Omental fat pad (tissue), 3 donors: ENCODE measurements at regions not wholly inside any gene's neighbourhood (a gene's known extent, or its start where the extent isn't known, plus 50 kb on each side); places are given as distances from the start of the nearest gene placed in this dataset.

Experiments
- ATAC-seq: fragments of 150-250 bp; one replicate; pipeline ENCODE4 v1.9.1; 2016; ENCODE audit warnings: mild to moderate bottlenecking, moderate library complexity; ENCODE audit not compliant: low FRiP score
- DNase-seq: peaks from one replicate; pipeline ENCODE4 v3.0.0-alpha.2; 2019; ENCODE audit warnings: low spot score
- TF ChIP-seq, protein P1 (sequence below), 3 donors: fragments of 450-650 bp; IDR thresholded peaks; one replicate each; pipeline ENCODE4 v1.5.1; 2016 to 2017; ENCODE audit warnings: antibody characterized with exemption in 3 of 3, mild to moderate bottlenecking in 3 of 3, moderate library complexity in 2 of 3

GRCh38 chr1:87173231-87173630 lies 155.4 kb upstream of the LMO4 start:
- TF ChIP-seq, protein P1, sequence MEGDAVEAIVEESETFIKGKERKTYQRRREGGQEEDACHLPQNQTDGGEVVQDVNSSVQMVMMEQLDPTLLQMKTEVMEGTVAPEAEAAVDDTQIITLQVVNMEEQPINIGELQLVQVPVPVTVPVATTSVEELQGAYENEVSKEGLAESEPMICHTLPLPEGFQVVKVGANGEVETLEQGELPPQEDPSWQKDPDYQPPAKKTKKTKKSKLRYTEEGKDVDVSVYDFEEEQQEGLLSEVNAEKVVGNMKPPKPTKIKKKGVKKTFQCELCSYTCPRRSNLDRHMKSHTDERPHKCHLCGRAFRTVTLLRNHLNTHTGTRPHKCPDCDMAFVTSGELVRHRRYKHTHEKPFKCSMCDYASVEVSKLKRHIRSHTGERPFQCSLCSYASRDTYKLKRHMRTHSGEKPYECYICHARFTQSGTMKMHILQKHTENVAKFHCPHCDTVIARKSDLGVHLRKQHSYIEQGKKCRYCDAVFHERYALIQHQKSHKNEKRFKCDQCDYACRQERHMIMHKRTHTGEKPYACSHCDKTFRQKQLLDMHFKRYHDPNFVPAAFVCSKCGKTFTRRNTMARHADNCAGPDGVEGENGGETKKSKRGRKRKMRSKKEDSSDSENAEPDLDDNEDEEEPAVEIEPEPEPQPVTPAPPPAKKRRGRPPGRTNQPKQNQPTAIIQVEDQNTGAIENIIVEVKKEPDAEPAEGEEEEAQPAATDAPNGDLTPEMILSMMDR (IDR thresholded peaks at IDR 0.05), result no peak
- DNase-seq (no peak), ATAC-seq (no peak)

DNA sequence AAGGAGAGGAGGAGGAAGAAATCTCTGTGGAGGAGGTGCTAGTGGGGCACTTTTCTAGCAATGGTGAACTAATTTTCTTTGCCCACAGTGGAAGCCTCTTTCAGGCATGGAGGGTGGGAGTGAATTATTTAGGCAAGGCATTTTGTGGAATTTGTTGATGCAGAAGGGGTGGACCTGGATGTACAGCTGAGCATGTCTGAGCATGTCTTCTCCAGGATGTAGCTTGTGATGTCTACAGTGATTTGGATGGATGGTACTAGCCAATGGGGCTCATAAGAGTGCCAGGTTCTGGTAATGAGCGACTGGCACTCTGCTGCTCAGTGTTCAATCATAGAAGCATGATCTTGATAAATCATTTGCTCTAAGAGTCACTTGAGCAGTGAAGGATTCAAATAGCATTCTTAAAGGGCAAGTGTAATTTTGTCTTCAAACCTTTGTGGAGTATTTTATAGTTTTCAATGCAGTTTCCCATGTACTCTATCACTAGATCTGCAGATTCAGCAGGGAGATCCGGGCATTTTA lies 153.9 kb upstream of the LMO4 start:
- DNase-seq, result no peak
- ATAC-seq, result no peak
- TF ChIP-seq, protein P1 (IDR thresholded peaks at IDR 0.05), result no peak

- DNase-seq, result no peak
- TF ChIP-seq, protein P1 (IDR thresholded peaks at IDR 0.05), result no peak
- no peak for ATAC-seq
Observed at GRCh38 chr1:87176087-87176486, 152.6 kb upstream of the LMO4 start.

GRCh38 chr1:87176514-87176913 lies 152.2 kb upstream of the LMO4 start:
- DNase-seq (no peak), ATAC-seq (no peak)
- TF ChIP-seq, protein P1 (IDR thresholded peaks at IDR 0.05), result no peak

DNA sequence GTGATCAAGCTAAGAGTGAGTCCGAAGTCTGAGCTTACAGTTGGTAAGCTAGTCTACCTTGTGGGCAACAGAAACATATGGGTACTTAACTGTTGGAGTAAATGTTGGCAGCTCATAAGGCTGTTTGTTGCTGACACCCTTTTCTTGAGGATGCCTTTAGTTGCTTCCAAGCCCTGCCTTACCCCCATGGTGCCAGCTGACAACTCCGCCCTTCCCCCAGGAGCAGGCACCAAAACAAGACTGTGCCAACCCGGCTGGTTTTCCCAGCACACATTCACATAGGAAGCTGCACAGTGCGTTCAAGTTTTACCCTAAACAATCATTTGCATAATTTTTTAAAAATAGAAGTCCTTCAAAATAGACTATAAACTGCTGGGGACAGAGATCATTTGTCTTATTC lies 150.2 kb upstream of the LMO4 start:
- TF ChIP-seq, protein P1 (IDR thresholded peaks at IDR 0.05), result no peak
- DNase-seq, result no peak
- no peak for ATAC-seq

GRCh38 chr1:87179076-87179810 lies 149.4 kb upstream of the LMO4 start:
- TF ChIP-seq, protein P1 (IDR thresholded peaks at IDR 0.05), result no peak
- no peak for ATAC-seq
- DNase-seq, result no peak
